GM06990 (cell line): ENCODE measurements at regions not wholly inside any gene's neighbourhood (a gene's known extent, or its start where the extent isn't known, plus 50 kb on each side); places are given as distances from the start of the nearest gene placed in this dataset.

Source experiments
- DNase-seq: peaks from one replicate; pipeline ENCODE4 v3.0.0-alpha.2; 2011; ENCODE audit not compliant: insufficient read length; ENCODE audit errors: extremely low read depth
- H3K27me3 ChIP-seq: replicated peaks from 2 replicates; pipeline ENCODE4 v1.6.0; 2011; ENCODE audit warnings: low read length; ENCODE audit not compliant: control insufficient read depth, insufficient read depth
- H3K36me3 ChIP-seq: 2 replicates; pipeline ENCODE4 v1.5.1; 2011; ENCODE audit warnings: low read length; ENCODE audit not compliant: control insufficient read depth, insufficient read depth
- H3K4me3 ChIP-seq: replicated peaks from 2 replicates; pipeline ENCODE4 v1.5.1; 2011; ENCODE audit warnings: low read depth, mild to moderate bottlenecking, control low read depth, low read length
- TF ChIP-seq, protein P1 (sequence below): IDR thresholded peaks from 2 replicates; pipeline ENCODE4 v1.5.1; 2011; ENCODE audit warnings: low read length, control low read depth, mild to moderate bottlenecking, inconsistent platforms; ENCODE audit not compliant: insufficient read depth, poor library complexity, severe bottlenecking

- H3K4me3 ChIP-seq = no peak overlapping the region
- TF ChIP-seq, protein P1, sequence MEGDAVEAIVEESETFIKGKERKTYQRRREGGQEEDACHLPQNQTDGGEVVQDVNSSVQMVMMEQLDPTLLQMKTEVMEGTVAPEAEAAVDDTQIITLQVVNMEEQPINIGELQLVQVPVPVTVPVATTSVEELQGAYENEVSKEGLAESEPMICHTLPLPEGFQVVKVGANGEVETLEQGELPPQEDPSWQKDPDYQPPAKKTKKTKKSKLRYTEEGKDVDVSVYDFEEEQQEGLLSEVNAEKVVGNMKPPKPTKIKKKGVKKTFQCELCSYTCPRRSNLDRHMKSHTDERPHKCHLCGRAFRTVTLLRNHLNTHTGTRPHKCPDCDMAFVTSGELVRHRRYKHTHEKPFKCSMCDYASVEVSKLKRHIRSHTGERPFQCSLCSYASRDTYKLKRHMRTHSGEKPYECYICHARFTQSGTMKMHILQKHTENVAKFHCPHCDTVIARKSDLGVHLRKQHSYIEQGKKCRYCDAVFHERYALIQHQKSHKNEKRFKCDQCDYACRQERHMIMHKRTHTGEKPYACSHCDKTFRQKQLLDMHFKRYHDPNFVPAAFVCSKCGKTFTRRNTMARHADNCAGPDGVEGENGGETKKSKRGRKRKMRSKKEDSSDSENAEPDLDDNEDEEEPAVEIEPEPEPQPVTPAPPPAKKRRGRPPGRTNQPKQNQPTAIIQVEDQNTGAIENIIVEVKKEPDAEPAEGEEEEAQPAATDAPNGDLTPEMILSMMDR = no peak
- DNase-seq = no peak
- no peaks in the 10 kb centered on the region for H3K36me3 ChIP-seq
- H3K27me3 ChIP-seq = no peaks in the 10 kb centered on the region; the same call in 1 of the 2 replicates
Observed at GRCh38 chr10:43846187-43846680, 197.6 kb upstream of the ZNF32 start.

GRCh38 chr10:43845121-43845520 lies 196.4 kb upstream of the ZNF32 start:
- DNase-seq = no peak
- H3K27me3 ChIP-seq = no peaks in the 10 kb centered on the region; the same call in 1 of the 2 replicates
- no peak overlapping the region for H3K4me3 ChIP-seq
- TF ChIP-seq, protein P1 = no peak
- H3K36me3 ChIP-seq = no peaks in the 10 kb centered on the region

DNA sequence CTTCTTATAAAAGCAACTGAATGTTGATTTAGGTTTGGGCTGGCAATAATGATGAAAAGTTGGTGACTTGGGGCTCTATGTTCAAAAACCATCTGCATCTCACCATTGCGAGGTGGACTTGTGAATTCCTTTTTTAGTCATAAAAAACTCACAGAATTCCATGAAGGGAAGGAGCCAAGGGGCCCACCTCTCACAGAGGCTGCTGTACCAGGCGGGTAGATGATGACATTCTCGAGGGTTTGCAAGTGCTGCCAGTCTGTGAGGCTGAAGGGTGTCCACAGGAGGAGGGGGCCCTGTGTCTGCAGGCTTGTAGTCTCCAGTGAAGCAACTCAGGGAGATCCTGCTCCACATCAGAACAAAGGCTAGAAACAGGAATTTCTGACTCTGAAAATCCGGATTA lies 195.5 kb upstream of the ZNF32 start:
- no peak for DNase-seq
- Histone ChIP-seq H3K4me3 (no peak overlapping the region), H3K27me3 (peaks cover 2% of the 10 kb centered on the region; the same call in 1 of the 2 replicates), H3K36me3 (no peaks in the 10 kb centered on the region)
- TF ChIP-seq, protein P1 = no peak

DNA sequence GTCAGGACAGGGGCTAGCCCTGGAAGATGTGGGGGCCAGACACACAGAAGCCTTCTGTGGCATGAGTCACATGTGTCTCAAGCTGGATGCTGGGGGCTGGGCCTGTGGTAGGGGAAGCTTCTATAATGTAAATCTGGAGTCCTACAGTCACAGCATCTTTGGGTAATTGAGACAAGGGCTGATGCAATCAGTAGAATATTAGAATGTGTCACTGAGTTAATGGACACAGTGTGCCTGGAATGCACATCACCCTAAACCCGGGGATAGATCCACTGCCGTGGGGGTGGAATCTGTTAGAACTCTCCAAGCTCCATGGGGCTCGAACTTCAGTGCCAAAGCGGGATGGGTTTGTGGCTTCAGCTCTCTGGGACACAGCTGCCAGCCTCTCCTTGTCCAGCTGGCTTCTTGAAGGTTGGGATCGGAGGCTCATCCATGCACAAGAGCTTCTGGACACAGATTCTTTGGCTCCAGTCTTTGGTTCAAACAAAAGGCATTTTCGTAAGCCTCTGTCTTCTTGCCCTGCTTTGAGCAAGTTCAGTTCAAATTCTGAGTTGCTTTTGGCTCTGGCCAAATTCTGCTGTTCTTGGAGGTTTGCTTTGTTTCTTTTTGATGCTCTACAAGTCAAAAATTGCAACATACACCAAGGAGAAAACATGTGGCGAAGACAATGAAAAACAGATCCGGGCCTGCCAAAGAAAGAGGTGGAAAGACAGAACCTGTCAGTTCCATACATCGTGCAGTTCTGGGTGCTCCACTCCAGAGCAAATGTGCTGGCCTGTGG lies 194.8 kb upstream of the ZNF32 start:
- no peaks in the 10 kb centered on the region for H3K36me3 ChIP-seq
- no peak overlapping the region for H3K4me3 ChIP-seq
- TF ChIP-seq, protein P1 = no peak
- DNase-seq = no peak
- H3K27me3 ChIP-seq = peaks cover 2% of the 10 kb centered on the region; the same call in 1 of the 2 replicates

- H3K36me3 ChIP-seq = no peaks in the 10 kb centered on the region
- H3K4me3 ChIP-seq = no peak overlapping the region
- TF ChIP-seq, protein P1 = no peak
- DNase-seq = no peak
- peaks cover 2% of the 10 kb centered on the region; the same call in 1 of the 2 replicates for H3K27me3 ChIP-seq
Observed at GRCh38 chr10:43842496-43842895, 193.8 kb upstream of the ZNF32 start.
